ENCODE measurements at regions not wholly inside any gene's neighbourhood (a gene's known extent, or its start where the extent isn't known, plus 50 kb on each side); places are given as distances from the start of the nearest gene placed in this dataset.

DNA sequence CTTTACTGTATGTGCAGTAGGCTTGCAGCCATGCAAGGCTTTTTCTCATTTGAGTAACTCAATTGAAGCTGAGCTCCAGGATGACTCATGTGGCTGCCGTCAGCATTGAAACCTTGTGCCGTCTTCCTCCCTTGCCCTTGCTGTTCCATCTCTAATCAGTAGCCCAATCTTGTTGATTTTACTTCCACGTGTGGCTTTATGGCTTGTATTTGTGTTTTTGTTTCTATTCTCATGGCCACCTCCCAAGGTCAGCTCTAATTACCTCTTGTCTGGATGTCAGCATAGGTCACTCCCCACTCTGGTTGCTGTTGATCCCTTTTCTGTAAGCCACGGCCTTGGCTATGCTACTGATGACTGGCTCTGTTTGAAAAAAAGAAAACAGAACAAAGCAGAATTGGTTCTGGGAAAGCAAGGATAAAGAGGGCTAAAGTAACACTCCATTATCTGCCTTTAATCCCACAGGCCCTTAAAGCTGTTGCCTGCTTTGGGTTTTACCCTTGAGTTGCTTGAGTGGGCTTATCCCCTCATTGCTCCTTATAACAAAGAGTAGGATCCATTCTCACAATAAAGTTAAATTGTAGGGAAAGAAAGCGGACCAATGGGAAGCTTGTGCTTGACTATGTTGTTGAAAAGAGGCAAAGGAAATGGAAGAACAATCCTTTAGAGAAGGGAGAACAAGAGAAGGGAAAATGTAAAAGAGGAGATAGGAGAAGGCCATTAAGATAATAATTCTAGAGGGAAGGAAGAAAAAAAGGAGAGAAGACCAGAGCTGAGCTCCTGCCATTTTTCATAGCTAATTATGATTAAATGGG, 173.9 kb upstream of the PGRMC2 start:
- TF ChIP-seq, protein P1, sequence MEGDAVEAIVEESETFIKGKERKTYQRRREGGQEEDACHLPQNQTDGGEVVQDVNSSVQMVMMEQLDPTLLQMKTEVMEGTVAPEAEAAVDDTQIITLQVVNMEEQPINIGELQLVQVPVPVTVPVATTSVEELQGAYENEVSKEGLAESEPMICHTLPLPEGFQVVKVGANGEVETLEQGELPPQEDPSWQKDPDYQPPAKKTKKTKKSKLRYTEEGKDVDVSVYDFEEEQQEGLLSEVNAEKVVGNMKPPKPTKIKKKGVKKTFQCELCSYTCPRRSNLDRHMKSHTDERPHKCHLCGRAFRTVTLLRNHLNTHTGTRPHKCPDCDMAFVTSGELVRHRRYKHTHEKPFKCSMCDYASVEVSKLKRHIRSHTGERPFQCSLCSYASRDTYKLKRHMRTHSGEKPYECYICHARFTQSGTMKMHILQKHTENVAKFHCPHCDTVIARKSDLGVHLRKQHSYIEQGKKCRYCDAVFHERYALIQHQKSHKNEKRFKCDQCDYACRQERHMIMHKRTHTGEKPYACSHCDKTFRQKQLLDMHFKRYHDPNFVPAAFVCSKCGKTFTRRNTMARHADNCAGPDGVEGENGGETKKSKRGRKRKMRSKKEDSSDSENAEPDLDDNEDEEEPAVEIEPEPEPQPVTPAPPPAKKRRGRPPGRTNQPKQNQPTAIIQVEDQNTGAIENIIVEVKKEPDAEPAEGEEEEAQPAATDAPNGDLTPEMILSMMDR (IDR thresholded peaks at IDR 0.05): no peak
- TF ChIP-seq POLR2A (IDR thresholded peaks at IDR 0.05): no peak

Data from heart left ventricle (tissue), 13 donors.